HUES6 (cell line): ENCODE measurements at regions not wholly inside any gene's neighbourhood (a gene's known extent, or its start where the extent isn't known, plus 50 kb on each side); places are given as distances from the start of the nearest gene placed in this dataset.

Experiments
- H3K27ac ChIP-seq: 2 replicates; pipeline ENCODE4 v1.7.0; 2013; ENCODE audit warnings: low read depth, mild to moderate bottlenecking, low read length, inconsistent platforms
- H3K27me3 ChIP-seq: 2 replicates; pipeline ENCODE4 v1.6.1; 2013; ENCODE audit warnings: low read length; ENCODE audit not compliant: control insufficient read depth, insufficient read depth
- H3K36me3 ChIP-seq: 2 replicates; pipeline ENCODE4 v1.6.1; 2013; ENCODE audit warnings: low read length; ENCODE audit not compliant: control insufficient read depth, insufficient read depth
- H3K4me1 ChIP-seq: 2 replicates; pipeline ENCODE4 v1.6.1; 2013; ENCODE audit warnings: low read length; ENCODE audit not compliant: control insufficient read depth, insufficient read depth
- H3K4me3 ChIP-seq: 2 replicates; pipeline ENCODE4 v1.5.1; 2013; ENCODE audit warnings: low read depth, low read length
- H3K9ac ChIP-seq: one replicate; pipeline ENCODE4 v1.6.1; 2013; ENCODE audit warnings: mild to moderate bottlenecking, low read length
- H3K9me3 ChIP-seq: 2 replicates; pipeline ENCODE4 v1.6.1; 2013; ENCODE audit warnings: low read depth, low read length; ENCODE audit not compliant: control insufficient read depth, insufficient read depth

DNA sequence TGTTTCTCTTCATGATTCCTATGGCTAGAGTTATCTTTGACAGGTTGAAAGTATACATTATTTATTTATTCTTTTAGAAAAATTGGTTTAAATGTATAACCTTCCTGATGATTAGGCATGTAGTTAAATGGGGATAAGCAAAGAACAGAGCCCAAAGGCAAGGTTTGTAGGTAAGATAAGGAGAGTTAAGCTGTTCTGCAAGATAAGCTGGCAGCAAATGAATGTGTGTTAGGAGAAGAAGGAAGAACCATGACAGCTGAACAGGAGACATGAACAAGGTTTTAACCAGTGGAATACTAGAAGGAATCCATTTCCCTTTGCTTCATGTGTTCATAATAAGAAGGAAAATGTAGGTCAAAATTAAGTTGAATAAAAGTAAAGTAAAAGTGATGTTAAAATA lies 1330.1 kb upstream of the USP15 start:
- Histone ChIP-seq H3K4me3 (no peak overlapping the region), H3K4me1 (no peaks in the 10 kb centered on the region), H3K9ac (no peak overlapping the region), H3K27me3 (no peaks in the 10 kb centered on the region), H3K36me3 (no peaks in the 10 kb centered on the region), H3K27ac (no peak overlapping the region), H3K9me3 (peaks cover 8% of the 10 kb centered on the region; the same call in 1 of the 2 replicates)

DNA sequence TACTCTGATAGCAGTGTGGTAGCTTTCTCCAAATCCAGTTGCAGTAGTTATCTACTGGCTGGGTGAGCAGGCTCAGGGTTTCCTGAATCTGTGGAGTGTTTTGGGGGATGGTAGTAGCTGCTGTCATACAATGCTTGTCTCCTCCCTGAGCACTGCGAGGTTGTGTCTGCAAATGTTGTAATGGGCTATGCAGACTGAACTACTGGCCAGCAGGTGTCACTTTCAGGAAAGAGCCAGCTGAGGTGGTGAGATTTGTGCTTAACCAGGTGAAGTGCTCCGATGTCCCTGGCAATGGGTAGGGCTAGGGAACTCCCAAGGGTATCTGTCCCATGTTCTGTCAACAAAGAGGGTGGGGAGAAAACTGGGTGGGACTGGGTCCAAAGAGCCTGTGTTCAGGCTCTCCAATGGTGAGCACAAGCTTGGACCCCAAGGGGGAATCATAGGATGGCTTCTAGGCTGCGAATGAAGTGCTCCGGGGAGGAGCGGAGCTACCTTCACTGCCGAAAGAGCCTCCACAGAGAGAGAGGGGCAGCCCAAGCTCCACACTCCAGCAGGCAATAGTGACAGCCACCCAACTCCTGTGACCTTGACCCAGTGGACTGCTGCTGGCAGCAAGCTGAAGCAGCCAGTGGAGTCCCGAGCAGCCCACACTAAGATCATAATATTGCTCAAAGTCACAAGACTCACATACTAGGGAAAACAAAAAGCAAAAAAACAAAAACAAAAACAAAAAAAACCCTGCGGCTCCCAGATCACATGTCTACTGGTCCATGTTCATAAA lies 1324.0 kb upstream of the USP15 start:
- Histone ChIP-seq H3K27me3 (no peaks in the 10 kb centered on the region), H3K4me1 (no peaks in the 10 kb centered on the region), H3K9me3 (peaks cover 8% of the 10 kb centered on the region; the same call in 1 of the 2 replicates), H3K4me3 (no peak overlapping the region), H3K27ac (no peak overlapping the region), H3K9ac (no peak overlapping the region), H3K36me3 (no peaks in the 10 kb centered on the region)

DNA sequence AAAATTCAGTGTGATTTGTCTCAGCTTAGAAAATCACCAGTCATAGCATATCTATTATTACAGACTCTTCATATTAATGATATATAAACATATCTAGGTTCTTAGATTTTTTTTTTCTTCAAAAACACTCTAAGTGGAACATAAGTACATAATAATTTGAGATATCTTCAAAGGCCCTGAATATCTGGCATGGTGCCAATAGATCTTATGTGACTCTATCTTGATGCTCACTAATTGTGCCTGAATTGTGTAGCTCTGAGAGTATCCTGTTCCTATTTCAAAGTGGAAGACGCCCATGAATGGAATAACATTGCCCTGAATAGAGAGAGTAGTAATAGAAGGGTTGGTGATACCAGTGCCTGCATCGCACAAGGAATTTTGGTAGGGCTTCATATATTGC lies 1312.7 kb upstream of the USP15 start:
- Histone ChIP-seq H3K4me3 (no peak overlapping the region), H3K27ac (no peak overlapping the region), H3K27me3 (no peaks in the 10 kb centered on the region), H3K4me1 (no peaks in the 10 kb centered on the region), H3K9ac (no peak overlapping the region), H3K36me3 (no peaks in the 10 kb centered on the region), H3K9me3 (no peaks in the 10 kb centered on the region)

DNA sequence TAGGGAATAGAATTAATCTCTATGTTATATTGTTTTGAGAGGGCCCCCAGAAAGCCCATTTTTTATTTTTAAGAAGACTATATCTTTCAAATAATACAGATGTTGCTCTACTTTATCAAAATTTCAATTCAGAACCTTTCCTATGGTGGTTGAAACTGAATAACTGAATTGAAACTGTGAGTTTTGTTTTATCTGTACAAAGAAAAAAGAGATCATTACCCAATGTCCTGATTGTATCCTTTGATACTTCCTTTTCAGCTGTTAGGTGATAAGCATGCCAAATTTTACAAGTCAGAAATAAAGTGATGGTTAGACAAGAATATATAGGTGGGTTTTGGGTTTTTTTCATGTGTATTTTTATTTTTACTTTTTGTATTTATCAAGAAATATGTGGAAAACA lies 1293.1 kb upstream of the USP15 start:
- H3K4me3 ChIP-seq: no peak overlapping the region
- H3K27me3 ChIP-seq: no peaks in the 10 kb centered on the region
- H3K36me3 ChIP-seq: no peaks in the 10 kb centered on the region
- H3K27ac ChIP-seq: no peak overlapping the region
- H3K9me3 ChIP-seq: no peaks in the 10 kb centered on the region
- no peaks in the 10 kb centered on the region for H3K4me1 ChIP-seq
- H3K9ac ChIP-seq: no peak overlapping the region

DNA sequence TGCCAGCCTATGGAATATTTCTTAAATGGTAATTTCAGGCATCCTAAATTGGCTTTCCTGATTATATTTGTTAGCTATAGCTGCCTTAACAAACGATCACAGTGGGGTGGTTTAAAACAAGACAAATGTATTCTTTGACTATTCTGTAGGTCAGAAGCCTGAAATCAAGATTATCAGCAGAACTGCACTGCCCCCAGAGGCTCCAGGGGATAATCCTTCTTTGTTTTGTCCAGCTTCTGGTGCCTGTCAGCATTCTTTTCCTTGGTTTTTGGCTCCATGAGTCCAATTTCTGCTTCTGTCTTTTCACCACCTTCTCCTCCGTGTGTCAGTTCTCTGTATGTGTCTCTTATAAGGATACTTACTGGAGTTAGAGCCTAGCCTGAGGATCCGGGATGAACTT lies 1282.2 kb upstream of the USP15 start:
- Histone ChIP-seq H3K27ac (no peak overlapping the region), H3K9me3 (peaks cover 5% of the 10 kb centered on the region; the same call in 1 of the 2 replicates), H3K9ac (no peak overlapping the region), H3K36me3 (no peaks in the 10 kb centered on the region), H3K4me3 (no peak overlapping the region), H3K4me1 (peaks cover 28% of the 10 kb centered on the region), H3K27me3 (no peaks in the 10 kb centered on the region)

DNA sequence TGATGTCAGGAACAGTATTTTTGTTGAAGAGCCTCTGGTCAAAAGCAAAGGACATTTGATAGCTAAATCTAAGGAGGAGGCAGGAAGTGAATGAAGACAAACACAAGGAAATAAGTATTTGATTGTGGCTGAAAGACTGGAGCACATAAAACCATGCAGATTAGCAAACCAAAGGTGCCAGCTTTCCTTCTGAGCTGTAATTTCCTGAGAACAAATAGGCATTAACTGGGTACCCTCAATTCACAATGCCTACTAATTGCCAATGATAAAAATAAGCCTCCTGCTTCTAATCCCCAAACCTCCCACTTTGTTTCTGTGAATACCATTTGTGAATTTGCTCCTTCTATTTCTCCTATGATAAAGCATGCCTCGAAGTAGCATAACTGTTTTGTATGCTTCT lies 1279.6 kb upstream of the USP15 start:
- Histone ChIP-seq H3K27ac (peak overlapping the region; percentile 44; the same call in 1 of the 2 replicates), H3K9me3 (peaks cover 12% of the 10 kb centered on the region; the same call in 1 of the 2 replicates), H3K27me3 (no peaks in the 10 kb centered on the region), H3K36me3 (no peaks in the 10 kb centered on the region), H3K4me3 (no peak overlapping the region), H3K9ac (peak overlapping the region; percentile 5), H3K4me1 (peaks cover 28% of the 10 kb centered on the region)

DNA sequence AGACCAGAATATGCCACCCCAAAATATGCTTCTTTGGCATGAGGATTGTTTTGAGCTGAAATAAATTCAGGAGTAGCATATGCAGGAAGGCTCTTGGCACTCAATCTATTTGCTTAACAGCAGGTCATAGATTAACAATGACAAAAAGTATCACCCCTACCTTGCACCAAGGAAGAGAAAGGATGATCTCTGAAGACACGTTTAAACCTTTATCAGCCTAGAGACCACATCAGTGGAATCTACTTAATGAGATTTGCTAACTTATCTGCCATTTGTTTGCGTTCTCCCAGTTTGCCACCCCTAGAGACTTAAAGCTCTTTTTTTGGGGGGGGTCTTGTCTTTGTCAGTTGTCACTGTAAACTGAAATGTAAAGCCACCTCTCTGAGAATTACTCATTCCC lies 1278.7 kb upstream of the USP15 start:
- H3K4me3 ChIP-seq: no peak overlapping the region
- H3K27me3 ChIP-seq: no peaks in the 10 kb centered on the region
- no peaks in the 10 kb centered on the region for H3K36me3 ChIP-seq

DNA sequence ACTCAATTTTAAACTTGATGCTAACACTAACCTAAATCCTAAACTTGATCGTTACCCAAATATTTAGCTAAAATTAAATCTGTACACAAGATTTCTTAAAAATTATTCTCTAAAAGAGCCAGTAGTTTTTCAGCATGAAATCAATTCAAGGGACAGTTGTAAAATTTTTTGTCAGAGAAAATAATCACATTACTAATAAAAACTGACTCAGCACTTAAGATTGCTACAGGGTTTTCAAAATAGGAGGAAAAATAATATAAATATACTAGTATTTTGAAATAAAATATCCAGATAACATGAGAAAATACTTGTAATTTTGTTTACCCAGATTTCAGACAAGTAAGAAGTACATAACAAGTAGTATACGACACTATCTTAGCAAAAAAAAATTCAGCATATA lies 1268.1 kb upstream of the USP15 start:
- H3K9ac ChIP-seq: no peak overlapping the region
- H3K27ac ChIP-seq: no peak overlapping the region
- H3K4me3 ChIP-seq: no peak overlapping the region
- H3K4me1 ChIP-seq: no peaks in the 10 kb centered on the region
- H3K27me3 ChIP-seq: no peaks in the 10 kb centered on the region
- H3K9me3 ChIP-seq: no peaks in the 10 kb centered on the region
- no peaks in the 10 kb centered on the region for H3K36me3 ChIP-seq

More for the DNA sequence above, 1278.7 kb upstream of the USP15 start:
- Histone ChIP-seq H3K9me3 (peaks cover 12% of the 10 kb centered on the region; the same call in 1 of the 2 replicates), H3K9ac (no peak overlapping the region), H3K27ac (peak overlapping the region; percentile 44; the same call in 1 of the 2 replicates), H3K4me1 (peaks cover 28% of the 10 kb centered on the region)

DNA sequence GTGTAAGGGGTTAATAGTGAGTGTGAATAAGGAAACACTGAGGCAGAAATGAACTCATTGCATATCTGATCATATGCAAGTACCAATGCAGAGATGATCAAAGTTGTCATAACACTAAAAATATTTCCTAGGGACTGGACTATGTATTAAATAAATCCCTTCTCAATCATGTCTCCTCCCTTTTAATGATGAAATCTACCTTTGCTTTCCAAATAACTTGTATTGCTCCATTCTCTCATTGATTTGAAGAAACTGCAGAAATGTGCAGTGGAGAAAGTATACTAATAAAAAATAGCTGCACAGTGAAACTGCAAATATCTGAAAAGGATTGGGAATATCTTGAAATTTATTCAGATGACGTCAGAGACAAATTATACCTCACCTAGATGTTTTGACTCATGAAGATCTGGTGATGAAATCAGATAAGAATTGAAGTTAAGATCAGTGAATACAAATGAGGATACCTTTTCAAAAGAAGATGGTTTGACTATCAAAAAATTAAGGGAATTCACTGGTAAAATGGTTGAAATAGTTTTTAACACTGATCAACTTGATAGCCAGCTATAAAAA lies 1264.9 kb upstream of the USP15 start:
- H3K27ac ChIP-seq: no peak overlapping the region
- no peak overlapping the region for H3K9ac ChIP-seq

DNA sequence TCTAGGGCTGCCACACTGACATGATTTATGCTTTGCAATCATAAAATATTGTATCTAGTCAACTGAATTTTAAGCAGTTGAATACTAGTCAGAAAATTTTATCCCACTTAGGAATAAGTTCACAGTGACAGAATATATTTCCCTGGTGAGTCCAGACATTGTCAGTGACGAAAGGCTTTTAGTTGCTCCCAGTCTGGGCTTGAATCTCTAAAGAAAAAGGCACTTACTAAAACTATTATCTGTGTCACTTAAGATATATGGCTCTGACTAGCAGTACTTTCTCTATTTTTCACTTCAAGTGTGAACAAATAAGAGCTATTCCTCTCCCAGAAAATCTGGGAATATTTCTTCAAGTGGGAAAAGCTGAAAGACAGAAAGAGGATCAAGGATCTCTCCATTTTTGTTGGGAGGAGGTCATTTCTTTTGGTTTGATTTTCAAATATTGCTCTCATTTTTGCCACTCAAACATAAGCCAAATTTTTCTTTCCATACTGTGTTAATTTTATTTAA lies 1262.3 kb upstream of the USP15 start:
- H3K36me3 ChIP-seq: no peaks in the 10 kb centered on the region
- no peak overlapping the region for H3K4me3 ChIP-seq
- peaks cover 7% of the 10 kb centered on the region for H3K9me3 ChIP-seq
- no peak overlapping the region for H3K9ac ChIP-seq
- no peaks in the 10 kb centered on the region for H3K4me1 ChIP-seq
- no peaks in the 10 kb centered on the region for H3K27me3 ChIP-seq
- no peak overlapping the region for H3K27ac ChIP-seq

More for the DNA sequence above, 1264.9 kb upstream of the USP15 start:
- Histone ChIP-seq H3K36me3 (no peaks in the 10 kb centered on the region), H3K9me3 (peaks cover 7% of the 10 kb centered on the region), H3K4me1 (no peaks in the 10 kb centered on the region), H3K27me3 (no peaks in the 10 kb centered on the region), H3K4me3 (no peak overlapping the region)

DNA sequence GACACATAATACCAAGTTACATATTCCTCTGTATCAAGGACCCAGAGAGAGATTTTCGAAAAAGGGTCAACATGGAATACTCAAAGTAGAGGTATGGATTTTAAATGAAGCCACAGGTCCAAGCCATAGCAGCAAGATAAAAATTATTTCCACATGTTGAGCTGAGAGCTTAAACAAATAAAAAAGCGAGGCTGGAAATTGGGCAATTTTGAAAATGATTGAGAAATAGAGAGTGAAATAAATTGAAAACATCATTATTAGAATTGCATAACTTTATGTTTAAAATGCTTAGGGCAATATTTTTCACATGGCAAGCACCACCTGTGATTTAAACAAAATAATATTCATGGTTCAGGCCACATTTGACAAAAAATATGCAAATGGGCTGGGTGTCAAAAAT lies 1251.0 kb upstream of the USP15 start:
- no peak overlapping the region for H3K4me3 ChIP-seq

More for the DNA sequence above, 1251.0 kb upstream of the USP15 start:
- Histone ChIP-seq H3K27ac (no peak overlapping the region), H3K27me3 (no peaks in the 10 kb centered on the region), H3K9me3 (no peaks in the 10 kb centered on the region), H3K36me3 (no peaks in the 10 kb centered on the region), H3K9ac (no peak overlapping the region), H3K4me1 (no peaks in the 10 kb centered on the region)
